NB4 (cell line): ENCODE measurements at regions not wholly inside any gene's neighbourhood (a gene's known extent, or its start where the extent isn't known, plus 50 kb on each side); places are given as distances from the start of the nearest gene placed in this dataset.

Experiments used
- MYC ChIP-seq: IDR thresholded peaks from 2 replicates; pipeline ENCODE4 v1.6.1; 2011; ENCODE audit warnings: low read depth, low read length
- POLR2A ChIP-seq: IDR thresholded peaks from 2 replicates; pipeline ENCODE4 v1.6.1; 2011; ENCODE audit warnings: mild to moderate bottlenecking; ENCODE audit not compliant: insufficient read length; ENCODE audit errors: extremely low read depth
- TF ChIP-seq, protein P1 (sequence below): IDR thresholded peaks from one replicate; pipeline ENCODE4 v1.5.1; 2012; ENCODE audit warnings: low read depth, low read length

- no peak for TF ChIP-seq POLR2A
- TF ChIP-seq, protein P1, sequence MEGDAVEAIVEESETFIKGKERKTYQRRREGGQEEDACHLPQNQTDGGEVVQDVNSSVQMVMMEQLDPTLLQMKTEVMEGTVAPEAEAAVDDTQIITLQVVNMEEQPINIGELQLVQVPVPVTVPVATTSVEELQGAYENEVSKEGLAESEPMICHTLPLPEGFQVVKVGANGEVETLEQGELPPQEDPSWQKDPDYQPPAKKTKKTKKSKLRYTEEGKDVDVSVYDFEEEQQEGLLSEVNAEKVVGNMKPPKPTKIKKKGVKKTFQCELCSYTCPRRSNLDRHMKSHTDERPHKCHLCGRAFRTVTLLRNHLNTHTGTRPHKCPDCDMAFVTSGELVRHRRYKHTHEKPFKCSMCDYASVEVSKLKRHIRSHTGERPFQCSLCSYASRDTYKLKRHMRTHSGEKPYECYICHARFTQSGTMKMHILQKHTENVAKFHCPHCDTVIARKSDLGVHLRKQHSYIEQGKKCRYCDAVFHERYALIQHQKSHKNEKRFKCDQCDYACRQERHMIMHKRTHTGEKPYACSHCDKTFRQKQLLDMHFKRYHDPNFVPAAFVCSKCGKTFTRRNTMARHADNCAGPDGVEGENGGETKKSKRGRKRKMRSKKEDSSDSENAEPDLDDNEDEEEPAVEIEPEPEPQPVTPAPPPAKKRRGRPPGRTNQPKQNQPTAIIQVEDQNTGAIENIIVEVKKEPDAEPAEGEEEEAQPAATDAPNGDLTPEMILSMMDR: no peak
- TF ChIP-seq MYC: no peak
Measured at GRCh38 chr15:39333896-39334295, 247.0 kb upstream of the THBS1 start.
